ENCODE measurements at regions not wholly inside any gene's neighbourhood (a gene's known extent, or its start where the extent isn't known, plus 50 kb on each side); places are given as distances from the start of the nearest gene placed in this dataset.

DNA sequence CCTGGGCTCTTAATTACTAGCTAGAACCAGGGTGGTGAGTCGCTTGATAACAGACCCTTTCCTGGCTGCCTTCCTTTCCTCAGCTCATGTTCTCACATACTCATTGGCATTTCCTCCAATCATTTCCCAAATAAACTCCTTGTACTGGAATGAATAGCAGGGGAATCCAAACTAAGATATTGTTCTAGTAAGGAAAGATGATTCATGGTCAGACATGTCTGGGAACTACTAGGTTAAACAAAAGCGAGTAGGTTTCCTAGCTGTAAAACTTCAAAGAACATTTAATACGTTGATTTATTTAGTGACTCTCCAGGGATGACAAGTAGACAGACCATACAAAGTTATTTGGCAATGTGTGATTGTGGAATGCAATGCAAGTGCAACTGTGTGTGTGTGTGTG lies 121.2 kb upstream of the KCNJ6 start:
- in situ Hi-C loops (cut with MboI; ENCODE audit: low pct_unique_long_range_greater_than_20kb, low sequenced_read_pairs): no loop called here
- DNase-seq: no peak

DNA sequence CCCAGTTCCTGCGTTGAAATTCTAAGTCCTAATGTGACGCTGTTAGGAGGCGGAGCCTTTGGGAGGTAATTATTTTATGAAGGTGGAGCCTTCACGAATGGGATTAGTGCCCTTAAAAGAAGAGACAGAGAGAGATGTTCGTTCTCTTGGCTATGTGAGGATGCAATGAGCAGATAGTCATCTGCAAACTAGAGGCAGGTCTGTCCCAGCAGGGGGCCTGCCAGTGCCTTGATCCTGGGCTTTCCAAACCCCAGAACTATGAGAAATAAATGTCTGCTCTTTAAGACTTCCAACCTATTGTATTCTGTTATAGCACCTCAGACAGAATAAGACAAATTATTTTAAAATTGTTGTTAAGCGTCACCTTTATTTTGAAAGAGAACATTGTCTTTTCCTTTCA lies 123.1 kb upstream of the KCNJ6 start:
- no peak for DNase-seq
- in situ Hi-C loops (cut with MboI; ENCODE audit: low pct_unique_long_range_greater_than_20kb, low sequenced_read_pairs): no loop called here

DNA sequence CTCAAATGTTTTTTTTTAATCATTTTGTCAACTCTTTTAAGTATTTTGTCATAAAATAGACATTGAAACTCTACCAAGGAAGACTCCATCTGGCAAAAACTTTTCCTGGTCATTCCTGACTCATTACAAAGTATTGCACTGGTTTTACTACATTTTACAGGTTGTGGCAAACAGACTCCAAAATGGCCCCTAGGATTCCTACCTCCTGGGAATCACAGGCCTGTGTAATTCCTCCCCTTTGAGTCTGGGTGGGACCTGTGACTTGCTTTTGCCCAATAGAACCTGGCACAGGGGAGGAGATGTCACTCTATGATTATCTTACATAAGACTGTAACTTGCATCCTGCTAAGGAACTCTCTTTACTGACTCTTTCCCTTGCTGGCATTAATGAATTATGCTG lies 123.6 kb upstream of the KCNJ6 start:
- in situ Hi-C loops (cut with MboI; ENCODE audit: low pct_unique_long_range_greater_than_20kb, low sequenced_read_pairs): no loop called here

DNA sequence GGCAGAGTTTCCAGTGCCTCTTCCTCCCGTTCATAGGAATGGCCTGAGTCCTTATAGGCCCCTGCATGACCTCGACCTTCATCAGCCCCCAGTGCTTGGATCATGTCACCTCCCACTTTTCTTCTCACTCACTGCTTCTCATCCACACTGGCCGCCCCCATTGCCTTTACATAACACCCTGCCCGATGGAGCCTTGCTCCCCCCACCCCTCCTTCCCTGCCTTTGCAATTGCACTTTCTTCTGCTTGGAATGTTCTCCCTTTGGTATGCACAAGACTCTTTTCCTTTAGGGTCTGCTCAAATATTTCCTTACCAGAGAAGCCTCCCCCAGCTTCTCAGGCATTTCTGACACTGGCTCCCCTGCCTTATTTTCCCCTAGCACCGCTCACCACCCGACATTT lies 125.2 kb upstream of the KCNJ6 start:
- DNase-seq: no peak
- in situ Hi-C loops (cut with MboI; ENCODE audit: low pct_unique_long_range_greater_than_20kb, low sequenced_read_pairs): no loop called here

More for the DNA sequence above, 123.6 kb upstream of the KCNJ6 start:
- DNase-seq: no peak

DNA sequence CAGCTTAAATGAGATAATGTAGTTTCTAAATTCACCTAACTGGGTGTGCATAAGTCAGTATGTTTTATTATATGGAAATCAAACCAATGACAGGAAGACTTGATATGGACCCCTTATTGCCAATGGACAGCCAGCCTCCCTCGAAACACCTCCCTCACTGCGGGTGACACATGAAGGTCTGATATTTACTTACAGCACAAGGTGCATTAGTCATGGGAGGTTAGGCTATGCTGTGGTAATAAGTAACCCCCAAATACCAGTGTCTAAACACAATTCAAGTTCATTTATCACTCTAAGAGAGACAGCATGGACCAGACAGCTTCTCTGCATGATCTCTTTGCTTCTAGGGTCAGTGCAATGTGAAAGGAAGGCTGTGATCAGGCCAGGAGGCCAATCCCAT lies 126.0 kb upstream of the KCNJ6 start:
- in situ Hi-C loops (cut with MboI; ENCODE audit: low pct_unique_long_range_greater_than_20kb, low sequenced_read_pairs): no loop called here
- no peak for DNase-seq

DNA sequence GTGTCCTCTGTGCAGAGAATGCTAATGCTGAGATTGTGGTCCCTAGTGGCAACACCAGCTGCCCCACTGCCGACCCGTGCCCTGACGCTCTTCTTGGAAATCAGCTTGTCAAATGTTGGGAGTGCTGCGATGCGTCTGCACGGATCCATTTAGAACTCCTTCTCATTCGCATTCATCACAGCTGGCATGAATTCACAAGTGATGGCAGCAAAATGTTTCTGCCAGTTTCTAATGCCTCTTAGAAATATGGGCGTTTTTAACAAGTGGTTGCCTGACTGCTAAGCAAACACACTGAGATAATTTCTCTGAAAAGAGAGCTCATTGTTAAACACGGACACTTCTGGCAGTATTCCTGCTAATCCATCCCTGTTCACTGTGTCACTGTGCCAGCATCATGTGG lies 131.9 kb upstream of the KCNJ6 start:
- DNase-seq: no peak
- in situ Hi-C loops (cut with MboI; ENCODE audit: low pct_unique_long_range_greater_than_20kb, low sequenced_read_pairs): no loop called here

DNA sequence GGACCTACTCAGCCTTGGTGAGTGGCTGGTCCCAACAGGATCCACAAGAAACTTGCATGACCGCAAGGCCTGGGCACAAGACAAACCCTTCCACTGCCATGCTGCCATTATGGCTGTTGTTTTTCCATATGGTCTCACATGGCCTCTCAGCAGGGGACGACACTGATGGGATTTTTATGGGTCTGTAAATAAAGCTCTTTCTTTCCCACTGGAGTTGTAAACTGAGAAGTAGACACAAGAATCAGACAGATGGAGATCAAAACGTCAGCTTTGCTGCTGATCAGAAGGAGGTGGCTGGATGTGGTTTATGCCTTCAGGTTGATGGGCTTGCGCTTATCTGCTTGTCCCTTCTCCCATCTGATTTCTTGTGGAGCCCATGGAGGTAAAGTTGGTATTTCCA lies 138.1 kb upstream of the KCNJ6 start:
- no peak for DNase-seq
- in situ Hi-C loops (cut with MboI; ENCODE audit: low pct_unique_long_range_greater_than_20kb, low sequenced_read_pairs): no loop called here

DNA sequence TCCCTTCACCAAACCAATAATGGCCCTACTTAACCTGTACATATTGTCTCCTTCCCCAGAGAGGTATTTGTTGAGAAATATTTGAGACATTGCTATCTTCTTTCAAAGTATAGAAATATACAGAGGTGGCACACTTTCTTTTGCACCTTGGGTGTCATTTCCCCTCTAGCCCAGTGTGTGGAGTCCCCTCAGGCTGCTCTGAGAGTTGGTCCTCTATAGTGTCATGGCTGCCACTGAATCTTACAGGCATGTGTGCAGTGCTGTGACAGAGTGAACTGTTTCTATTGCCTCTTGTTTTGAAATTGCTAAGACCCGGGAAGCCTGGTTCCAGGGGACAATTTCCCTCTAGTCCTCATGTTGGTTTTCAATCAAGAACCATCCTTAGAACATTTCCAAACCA lies 140.2 kb upstream of the KCNJ6 start:
- in situ Hi-C loops (cut with MboI; ENCODE audit: low pct_unique_long_range_greater_than_20kb, low sequenced_read_pairs): no loop called here
- DNase-seq: no peak

DNA sequence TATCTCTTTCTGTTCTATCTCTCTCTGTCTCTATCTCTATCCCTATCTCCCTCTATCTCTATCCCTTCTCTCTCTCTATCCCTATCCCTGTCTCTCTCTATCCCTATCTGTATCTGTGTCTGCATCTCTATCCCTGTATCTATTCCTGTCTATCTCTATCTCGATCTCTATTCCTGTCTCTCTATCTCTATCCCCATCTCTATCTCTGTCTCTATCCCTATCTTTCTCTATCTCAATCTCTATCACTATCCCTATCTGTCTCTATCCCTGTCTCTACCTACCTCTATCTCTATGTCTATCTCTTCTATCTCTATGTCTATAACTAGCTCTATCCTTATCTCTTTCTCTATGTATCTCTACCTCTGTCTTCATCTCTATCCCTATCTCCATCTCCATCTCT lies 141.4 kb upstream of the KCNJ6 start:
- DNase-seq: no peak
- in situ Hi-C loops (cut with MboI; ENCODE audit: low pct_unique_long_range_greater_than_20kb, low sequenced_read_pairs): no loop called here

DNA sequence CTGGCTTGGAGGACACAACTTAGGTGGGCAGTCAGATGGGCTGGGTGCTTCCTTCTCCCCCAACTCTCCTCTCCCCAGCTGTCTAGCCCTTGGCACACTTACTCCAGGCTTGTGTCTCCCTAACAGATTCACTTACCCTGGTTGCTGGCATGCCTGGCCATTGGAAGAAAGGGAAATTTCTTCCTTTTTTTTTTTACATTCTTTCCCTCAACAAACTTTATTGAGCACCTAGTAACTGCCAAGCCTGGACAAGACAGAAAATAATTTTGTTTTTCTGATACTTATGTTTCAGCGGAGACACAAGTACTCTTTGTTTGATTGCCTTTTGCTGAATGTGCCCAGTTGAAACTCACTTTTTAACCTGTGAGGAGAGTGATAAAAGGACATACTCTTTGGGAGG lies 144.3 kb upstream of the KCNJ6 start:
- no peak for DNase-seq
- in situ Hi-C loops (cut with MboI; ENCODE audit: low pct_unique_long_range_greater_than_20kb, low sequenced_read_pairs): no loop called here

DNA sequence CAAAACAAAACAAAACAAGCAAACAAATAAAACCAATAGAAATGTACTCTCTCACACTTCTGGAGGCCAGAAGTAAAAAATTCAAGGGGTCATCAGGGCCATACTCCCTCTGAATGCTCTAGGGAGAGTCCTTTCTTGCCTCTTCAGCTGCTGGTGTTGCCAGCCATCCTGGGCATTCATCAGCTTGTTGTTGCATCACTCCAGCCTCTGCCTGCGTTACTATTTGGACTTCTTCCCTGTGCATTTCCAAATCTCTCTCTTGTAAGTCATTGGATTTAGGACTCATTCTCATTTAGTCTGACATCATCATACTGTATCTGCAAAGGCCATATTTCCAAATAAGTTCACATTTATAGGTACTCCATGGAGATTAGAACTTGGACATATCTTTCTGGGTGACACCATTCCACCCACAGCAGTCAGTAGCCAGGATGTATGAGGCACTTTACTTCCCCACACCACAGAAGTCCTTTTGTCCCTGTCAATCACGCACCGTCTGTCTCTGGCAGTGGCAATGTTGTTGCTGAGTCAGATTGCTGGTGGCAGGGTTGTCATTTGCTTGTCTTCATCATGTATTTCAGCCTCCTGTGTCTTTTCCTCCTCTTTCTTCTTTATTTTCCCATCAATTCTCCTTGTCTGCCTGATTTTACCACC lies 151.0 kb upstream of the KCNJ6 start:
- DNase-seq: no peak
- in situ Hi-C loops (cut with MboI; ENCODE audit: low pct_unique_long_range_greater_than_20kb, low sequenced_read_pairs): no loop called here

DNA sequence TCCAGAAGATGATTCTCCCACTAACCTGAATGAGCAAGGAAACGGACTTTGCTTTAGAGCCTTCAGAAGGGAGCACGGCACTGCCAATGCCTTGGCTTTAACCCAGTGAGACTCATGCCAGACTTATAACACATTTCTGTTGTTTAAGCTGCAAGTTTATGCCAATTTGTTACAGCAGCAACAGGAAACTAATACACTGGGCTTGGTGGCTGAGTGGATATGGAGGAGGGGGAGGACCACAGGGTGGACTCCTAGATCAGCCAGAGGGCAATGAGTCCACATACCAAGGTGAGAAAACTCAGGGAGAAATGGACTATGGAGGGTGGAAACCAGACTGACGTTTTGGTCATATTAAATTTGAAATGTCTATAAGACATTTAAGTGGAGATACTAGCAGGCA lies 156.2 kb upstream of the KCNJ6 start:
- in situ Hi-C loops (cut with MboI; ENCODE audit: low pct_unique_long_range_greater_than_20kb, low sequenced_read_pairs): no loop called here

DNA sequence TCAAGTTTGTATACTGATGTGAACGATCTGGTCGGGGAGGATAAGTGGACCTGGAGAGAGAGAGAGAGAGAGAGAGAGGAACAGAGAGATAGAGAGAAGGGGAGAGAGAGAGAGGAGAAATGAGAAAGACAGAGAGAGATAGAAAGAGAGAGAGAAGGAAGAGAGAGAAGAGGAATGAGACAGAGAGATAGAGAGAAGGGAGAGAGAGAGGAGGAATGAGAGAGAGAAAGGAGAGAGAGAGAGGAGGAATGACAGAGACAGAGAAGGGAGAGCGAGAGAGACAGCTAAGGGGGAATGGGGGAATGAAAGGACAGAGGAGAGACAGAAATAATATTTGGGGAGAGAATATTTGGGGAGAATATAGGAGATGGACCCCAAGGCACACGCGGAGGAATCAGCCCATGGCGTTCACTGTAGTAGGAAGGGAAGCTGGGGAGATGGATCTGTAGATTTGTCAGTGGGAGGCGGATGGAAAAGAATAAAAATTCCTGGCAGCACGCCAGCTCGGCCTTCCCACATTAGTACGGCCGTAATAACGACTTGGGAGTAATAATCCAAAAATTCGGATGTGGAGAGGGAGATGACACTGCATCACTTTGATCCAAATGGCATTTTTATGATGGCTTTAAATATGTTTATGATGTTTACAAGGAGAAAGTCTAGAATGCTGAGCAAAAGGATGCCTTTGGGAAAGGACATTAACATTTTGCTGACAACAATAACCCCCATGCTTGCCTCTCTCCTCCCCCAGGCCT lies 159.8 kb upstream of the KCNJ6 start:
- in situ Hi-C loops (cut with MboI; ENCODE audit: low pct_unique_long_range_greater_than_20kb, low sequenced_read_pairs): no loop called here
- no peak for DNase-seq

More for the DNA sequence above, 156.2 kb upstream of the KCNJ6 start:
- no peak for DNase-seq

DNA sequence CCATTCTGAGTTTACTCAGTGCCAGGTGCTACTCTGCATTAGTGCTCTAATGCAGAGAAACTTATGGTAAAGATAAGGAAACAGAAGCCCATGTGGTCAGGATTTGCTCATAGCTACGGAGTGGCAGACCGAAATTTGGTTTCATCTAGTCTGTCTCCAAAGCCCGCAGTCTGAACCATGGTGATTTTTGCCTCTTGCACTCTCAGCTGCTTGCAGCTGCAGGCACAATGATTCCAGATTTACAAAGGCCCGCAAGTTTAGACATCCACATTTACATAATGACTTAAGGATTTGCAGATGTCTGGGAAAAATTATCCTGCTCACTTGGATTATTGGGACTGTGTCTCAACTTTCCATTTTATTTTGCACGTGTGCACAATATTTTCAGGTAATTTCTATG lies 161.3 kb upstream of the KCNJ6 start:
- no peak for DNase-seq
- in situ Hi-C loops (cut with MboI; ENCODE audit: low pct_unique_long_range_greater_than_20kb, low sequenced_read_pairs): no loop called here

DNA sequence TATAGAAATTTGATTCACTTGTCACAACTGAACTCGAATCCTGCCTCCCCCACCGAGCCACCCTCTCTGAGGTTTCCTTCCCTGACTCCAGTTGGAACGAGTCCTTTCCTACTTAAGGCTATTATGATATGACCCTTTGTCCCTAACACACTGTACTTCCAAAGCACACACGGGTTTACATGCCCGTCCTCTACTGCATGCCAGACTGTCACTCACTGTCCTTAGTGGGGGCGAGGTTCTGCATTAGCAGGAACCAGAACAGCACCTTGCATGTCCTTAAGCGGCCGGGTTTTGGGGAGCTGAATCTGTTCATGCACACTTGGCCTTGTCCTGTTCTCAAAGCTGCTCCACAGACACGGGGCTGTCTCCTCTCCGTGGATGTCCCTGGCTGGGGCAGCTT lies 164.6 kb upstream of the KCNJ6 start:
- DNase-seq: no peak
- in situ Hi-C loops (cut with MboI; ENCODE audit: low pct_unique_long_range_greater_than_20kb, low sequenced_read_pairs): no loop called here

DNA sequence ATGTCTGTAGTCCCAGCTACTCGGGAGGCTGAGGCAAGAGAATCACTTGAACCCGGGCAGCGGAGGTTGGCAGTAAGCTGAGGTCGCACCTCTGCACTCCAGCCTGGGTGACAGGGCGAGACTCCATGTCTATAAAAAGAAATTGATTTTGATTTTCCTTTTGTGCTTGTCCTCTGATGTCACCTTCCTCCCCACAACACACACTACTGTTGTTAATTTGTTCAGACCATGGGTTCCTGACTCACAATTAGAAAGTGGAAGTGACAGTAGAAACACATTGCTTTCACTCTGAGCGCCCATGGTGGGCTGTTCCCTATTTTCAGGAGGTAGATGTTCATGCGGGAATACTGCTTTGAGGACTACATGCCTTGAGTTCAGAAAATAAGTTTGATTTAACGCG lies 165.5 kb upstream of the KCNJ6 start:
- in situ Hi-C loops (cut with MboI; ENCODE audit: low pct_unique_long_range_greater_than_20kb, low sequenced_read_pairs): no loop called here

DNA sequence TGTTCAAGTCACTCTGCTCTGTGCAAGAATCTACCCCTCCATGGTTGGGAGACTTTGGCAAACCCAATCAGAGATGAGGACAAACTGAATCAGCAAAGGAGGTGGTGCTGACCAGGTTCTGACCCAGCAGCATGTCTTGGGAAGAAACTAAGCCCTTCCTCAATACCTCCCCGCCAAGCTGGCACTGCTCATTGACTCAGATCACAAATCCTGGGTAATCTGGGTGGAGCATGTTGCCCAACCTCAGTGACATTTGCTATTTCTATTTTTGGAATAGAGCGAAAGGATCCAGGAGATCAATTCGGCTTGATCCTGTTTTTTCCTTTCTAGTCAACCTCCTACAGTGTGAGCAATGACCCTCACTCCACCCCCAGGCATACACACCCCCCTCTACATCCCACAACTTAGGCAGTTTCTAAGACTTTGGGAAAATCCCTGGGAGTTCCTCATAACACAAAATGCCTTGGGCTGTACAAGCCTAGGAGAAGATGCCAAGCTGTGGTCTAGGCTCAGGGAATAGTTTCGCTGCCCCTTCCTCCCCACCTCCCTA lies 166.8 kb upstream of the KCNJ6 start:
- in situ Hi-C loops (cut with MboI; ENCODE audit: low pct_unique_long_range_greater_than_20kb, low sequenced_read_pairs): no loop called here
- no peak for DNase-seq

More for the DNA sequence above, 165.5 kb upstream of the KCNJ6 start:
- DNase-seq: no peak

DNA sequence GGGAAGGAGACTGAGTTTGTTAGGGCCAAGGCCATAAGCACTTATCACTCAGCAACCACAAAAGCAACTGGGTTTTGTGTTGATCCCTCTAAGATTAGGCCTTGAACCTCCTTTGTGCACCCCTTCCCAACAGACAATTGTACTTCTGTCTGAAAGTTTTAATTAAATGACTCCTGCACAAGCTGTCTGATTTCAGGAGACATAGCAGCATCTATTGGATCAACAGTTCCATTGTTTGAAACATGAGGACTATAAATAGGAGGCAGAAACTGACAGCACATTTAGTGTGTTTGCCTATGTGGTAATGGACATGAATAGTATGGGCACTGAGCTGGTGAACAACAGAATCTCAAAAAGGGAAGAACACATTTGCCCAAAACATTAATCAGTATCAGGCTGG lies 167.3 kb upstream of the KCNJ6 start:
- in situ Hi-C loops (cut with MboI; ENCODE audit: low pct_unique_long_range_greater_than_20kb, low sequenced_read_pairs): no loop called here
- no peak for DNase-seq

DNA sequence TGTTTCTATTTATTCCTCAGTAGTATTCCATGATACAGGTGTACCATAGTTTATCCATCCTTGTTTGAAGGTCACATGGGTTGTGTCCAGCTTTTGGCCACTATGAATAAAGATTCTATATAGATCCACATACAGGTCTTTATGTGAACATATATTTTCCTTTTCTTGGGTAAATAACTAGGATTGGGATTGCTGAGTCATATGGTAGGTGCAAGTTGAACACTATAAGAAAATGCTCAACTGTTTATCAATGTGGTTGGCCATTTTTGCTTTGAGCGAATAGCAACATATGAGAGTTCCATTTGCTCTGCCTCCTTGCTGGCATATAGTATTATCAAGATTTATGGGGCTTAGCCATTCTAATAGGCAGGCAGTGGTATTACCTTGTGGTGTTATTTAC lies 170.2 kb upstream of the KCNJ15 start:
- DNase-seq: no peak

DNA sequence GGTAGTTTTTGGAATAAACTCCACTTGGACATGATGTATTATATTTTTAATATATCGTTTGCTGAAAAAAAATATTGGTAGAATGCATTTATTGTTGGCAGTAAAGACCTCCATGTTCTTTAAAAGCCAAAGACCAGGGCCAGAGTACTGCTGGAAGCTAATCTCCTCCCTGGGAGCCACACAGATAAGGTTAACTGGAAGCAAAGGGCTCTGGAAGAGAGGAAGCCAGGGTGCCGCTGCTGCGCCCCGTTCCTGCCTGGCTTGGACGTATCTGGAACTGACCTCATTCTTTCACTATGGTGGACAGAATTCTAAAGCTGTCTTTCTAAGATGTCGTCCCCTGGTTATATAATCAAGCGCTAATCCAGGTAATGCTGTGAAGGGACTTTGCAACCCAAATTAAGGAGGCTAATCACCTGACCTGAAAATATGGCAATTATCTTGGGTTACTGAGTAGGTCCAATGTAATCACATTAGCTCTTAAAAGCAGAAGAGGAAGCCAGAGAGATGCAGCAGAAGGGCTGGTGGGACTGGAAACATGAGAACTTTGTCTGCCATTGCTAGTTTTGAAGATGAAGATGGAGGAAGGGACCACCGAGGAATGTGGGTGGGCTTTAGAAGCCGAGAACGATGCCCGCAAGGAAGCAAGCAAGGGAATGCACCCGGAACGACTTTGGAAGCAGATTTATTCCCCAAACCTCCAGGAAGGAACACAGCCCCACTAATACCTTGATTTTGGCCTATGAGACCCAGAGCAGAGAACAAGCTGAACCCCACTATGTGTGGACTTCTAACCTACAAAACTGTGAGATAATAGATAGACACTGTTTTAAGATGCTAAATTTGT lies 167.7 kb upstream of the KCNJ15 start:
- in situ Hi-C loops (cut with MboI; ENCODE audit: low pct_unique_long_range_greater_than_20kb, low sequenced_read_pairs): no loop called here
- no peak for DNase-seq

More for the DNA sequence above, 170.2 kb upstream of the KCNJ15 start:
- in situ Hi-C loops (cut with MboI; ENCODE audit: low pct_unique_long_range_greater_than_20kb, low sequenced_read_pairs): no loop called here
